ENCODE measurements at regions not wholly inside any gene's neighbourhood (a gene's known extent, or its start where the extent isn't known, plus 50 kb on each side); places are given as distances from the start of the nearest gene placed in this dataset.

DNA sequence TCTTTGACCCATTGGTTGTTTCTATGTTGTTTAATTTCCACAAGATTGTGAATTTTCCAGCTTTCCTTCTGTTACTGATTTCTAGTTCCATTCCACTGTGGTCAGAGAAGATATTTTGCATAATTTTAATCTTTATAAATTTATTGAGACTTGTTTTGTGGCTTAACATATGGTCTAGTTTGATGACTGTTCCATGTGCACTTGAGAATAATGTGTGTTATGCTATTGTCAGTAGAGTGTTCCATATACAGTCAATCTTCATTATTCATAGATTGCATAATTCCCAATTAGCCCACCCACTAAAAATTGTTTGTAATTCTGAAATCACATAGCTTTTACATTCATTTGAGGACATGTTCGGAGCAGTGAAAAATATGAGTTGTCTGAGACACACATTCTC, 346.1 kb upstream of the DDI1 start:
- TF ChIP-seq EZH2 (IDR thresholded peaks at IDR 0.05) = no peak
- TF ChIP-seq, protein P1, sequence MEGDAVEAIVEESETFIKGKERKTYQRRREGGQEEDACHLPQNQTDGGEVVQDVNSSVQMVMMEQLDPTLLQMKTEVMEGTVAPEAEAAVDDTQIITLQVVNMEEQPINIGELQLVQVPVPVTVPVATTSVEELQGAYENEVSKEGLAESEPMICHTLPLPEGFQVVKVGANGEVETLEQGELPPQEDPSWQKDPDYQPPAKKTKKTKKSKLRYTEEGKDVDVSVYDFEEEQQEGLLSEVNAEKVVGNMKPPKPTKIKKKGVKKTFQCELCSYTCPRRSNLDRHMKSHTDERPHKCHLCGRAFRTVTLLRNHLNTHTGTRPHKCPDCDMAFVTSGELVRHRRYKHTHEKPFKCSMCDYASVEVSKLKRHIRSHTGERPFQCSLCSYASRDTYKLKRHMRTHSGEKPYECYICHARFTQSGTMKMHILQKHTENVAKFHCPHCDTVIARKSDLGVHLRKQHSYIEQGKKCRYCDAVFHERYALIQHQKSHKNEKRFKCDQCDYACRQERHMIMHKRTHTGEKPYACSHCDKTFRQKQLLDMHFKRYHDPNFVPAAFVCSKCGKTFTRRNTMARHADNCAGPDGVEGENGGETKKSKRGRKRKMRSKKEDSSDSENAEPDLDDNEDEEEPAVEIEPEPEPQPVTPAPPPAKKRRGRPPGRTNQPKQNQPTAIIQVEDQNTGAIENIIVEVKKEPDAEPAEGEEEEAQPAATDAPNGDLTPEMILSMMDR (IDR thresholded peaks at IDR 0.05) = no peak
- no peak for TF ChIP-seq EZH2phosphoT487 (IDR thresholded peaks at IDR 0.05)
